GM19240 (cell line): ENCODE measurements at regions not wholly inside any gene's neighbourhood (a gene's known extent, or its start where the extent isn't known, plus 50 kb on each side); places are given as distances from the start of the nearest gene placed in this dataset.
"Not testable (repeated sequence)": the region's sequence is repeated elsewhere in the genome, so short reads cannot be mapped to it uniquely, and the experiment has no call there.

ENCODE experiments used
- DNase-seq: peaks from one replicate; pipeline ENCODE4 v3.0.0; 2011; ENCODE audit warnings: low spot score; ENCODE audit not compliant: insufficient read length

DNA sequence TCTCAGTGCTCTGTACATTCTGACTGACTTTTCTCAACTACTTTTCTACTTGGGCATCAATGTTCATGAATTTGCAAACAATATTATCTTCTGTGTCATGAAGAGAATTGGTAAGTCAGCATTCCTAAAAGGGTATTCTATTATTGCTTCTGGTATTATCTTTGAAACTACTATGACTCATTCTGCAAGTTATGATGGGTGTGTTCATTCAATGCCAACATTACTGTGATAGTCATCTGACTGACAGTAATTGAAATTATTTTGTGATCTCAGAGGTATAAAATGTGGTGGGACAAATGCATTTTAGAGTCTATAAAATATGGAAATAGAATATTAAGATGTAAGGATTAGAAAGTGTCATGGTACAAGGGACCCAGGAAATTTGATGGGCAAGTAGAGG is 736.0 kb upstream of the CELF4 start:
- no peak for DNase-seq

DNA sequence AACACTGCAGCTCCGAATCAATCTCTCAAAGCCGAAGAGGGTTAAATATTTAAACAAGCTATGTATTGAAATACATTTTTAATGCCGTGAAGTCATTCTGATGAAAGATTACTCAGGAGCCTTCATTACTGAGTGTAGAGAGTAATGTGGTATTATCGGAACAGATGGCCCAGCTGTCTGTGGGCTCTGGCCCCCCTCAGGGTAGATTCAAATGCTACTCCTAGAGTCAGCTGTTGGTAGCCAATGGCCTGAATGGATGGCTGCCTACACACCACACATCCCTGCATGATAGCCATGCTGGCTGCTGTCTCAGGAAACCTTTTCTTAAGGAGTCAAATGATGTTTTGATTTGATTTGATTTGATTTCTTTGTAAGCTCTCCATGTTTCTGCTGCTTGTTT is 732.3 kb upstream of the CELF4 start:
- DNase-seq = no peak

- no peak for DNase-seq
Observed at GRCh38 chr18:38290229-38290628, 724.6 kb upstream of the CELF4 start.

GRCh38 chr18:38284972-38285371 is 719.4 kb upstream of the CELF4 start:
- no peak for DNase-seq

DNA sequence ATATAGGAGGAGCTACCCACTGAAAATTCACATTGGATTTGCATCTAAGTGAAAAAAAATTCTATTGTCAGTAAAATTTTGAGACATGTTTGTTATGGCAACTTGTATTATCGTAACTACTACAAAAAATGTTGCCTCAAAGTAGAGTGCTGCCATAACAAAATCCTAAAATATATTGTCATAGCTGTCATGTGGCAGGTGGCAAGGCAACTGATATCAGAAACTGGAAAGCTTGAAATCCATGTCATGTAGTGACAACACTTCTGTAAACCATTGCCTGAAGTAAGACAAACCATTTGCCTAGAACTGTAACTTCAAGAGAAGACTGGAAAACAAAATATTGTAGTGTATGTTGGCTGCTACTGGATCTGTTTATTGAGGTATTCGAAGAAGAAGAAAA is 697.5 kb upstream of the CELF4 start:
- DNase-seq = no peak

DNA sequence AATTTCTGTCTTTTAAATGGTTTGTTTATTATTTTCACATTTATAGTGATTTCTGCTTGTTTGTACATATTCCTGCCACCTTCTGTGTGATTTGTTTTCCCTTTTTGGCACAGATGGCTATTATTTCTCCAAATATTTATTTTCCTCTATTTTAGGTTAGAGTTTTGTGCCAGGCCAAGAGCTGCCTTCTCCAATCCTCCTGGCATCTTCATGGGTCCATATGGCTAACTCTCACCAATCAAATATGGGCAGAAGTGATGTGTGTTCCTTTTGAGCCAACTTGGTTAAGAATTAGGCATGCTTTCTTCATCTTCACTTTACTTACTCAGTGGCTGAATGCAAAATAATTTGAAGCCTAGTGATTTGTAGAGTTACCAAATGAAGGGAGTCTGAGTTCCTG is 697.1 kb upstream of the CELF4 start:
- DNase-seq = no peak

GRCh38 chr18:38257661-38258060 is 692.1 kb upstream of the CELF4 start:
- no peak for DNase-seq

DNA sequence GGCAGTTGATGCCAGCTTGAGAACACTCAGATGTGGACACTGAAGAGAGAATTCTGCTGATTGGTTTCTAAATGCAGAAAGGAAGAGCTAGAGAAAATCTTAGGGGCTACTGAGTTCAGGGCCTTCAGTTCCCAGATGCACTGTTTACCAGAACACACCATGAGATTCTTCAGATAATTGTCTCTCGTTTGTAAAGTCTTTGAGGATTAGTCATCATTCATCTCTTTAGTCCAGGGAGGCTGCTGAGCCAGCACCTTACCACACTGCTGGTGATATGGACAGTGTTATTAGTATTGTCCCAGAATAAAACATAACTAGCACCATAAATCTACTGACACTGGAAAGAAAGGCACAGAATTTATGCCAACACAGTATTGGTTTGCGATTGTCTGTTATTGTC is 690.8 kb upstream of the CELF4 start:
- DNase-seq = no peak

GRCh38 chr18:38250971-38251370 is 685.4 kb upstream of the CELF4 start:
- no peak for DNase-seq

GRCh38 chr18:38244480-38244879 is 678.9 kb upstream of the CELF4 start:
- no peak for DNase-seq

- no peak for DNase-seq
Observed at GRCh38 chr18:38243291-38243690, 677.7 kb upstream of the CELF4 start.

- DNase-seq = no peak
Observed at GRCh38 chr18:38241736-38242135, 676.1 kb upstream of the CELF4 start.

DNA sequence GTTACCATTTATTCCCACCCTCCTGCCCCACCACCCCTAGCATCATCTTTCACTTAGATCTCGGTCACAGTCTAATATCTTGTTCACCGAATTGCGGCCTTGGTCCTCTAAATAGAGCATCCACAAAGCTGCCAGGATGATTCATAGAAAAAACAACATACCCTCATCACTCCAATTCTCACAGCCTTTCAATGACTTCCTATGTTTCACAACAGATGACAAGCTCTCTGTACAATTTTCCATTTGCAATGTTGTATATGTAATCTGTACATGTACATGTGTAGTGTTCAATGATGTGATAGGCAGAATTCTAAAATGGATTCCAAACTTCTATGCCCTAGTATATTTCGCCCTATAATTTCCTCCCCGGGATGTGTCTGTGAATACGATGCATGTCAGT is 675.6 kb upstream of the CELF4 start:
- no peak for DNase-seq

- no peak for DNase-seq
Observed at GRCh38 chr18:38239606-38240005, 674.0 kb upstream of the CELF4 start.

- DNase-seq = no peak
Observed at GRCh38 chr18:38237796-38238195, 672.2 kb upstream of the CELF4 start.

GRCh38 chr18:38221476-38222100 is 656.0 kb upstream of the CELF4 start:
- no peak for DNase-seq

- DNase-seq = no peak
Observed at GRCh38 chr18:38198956-38199355, 633.4 kb upstream of the CELF4 start.

- no peak for DNase-seq
Observed at GRCh38 chr18:38198526-38198925, 632.9 kb upstream of the CELF4 start.

DNA sequence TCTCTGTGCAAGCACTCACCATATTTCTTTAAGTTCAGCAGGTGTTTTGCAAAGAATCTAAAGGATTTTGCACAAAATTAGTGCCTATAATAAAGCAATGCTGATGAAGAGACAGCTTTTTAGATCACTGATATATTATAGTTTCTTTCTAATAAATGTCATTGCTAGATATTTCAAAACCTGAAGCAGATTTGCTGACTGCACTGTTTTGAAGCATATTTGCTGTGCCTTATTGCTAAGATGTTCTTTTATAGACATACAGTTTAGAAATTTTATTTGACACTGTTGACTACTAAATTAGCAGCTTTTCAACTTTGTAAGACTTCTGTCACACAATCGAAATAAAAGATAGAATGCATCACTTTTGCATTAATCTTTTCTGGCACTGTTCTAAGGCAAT is 620.9 kb upstream of the CELF4 start:
- DNase-seq = no peak

GRCh38 chr18:38174594-38174993 is 609.0 kb upstream of the CELF4 start:
- no peak for DNase-seq

DNA sequence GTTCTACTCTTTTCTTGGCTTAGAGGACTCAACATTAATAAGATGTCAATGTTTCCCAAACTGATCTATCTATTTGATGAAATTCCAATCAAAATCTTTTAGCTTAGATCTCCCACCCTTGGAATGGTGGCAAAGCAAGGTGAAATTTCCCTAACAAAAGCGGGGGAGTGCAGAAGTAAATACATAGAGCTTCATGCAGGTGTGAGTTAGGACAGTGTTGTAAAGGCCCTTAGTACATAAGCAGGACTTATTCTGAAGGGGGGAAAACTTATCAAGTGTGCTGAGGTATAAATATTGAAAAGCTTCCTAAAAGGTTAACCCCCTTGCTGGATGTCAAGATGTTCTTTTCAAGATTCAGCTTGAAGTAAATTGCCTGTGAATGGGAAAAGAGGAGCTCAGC is 608.6 kb upstream of the CELF4 start:
- DNase-seq = no peak

GRCh38 chr18:38170845-38171244 is 605.2 kb upstream of the CELF4 start:
- no peak for DNase-seq

- no peak for DNase-seq
Observed at GRCh38 chr18:38167623-38168022, 602.0 kb upstream of the CELF4 start.

- DNase-seq = not testable (repeated sequence)
Observed at GRCh38 chr18:38153116-38153515, 587.5 kb upstream of the CELF4 start.
